22Rv1 (cell line): ENCODE measurements at regions not wholly inside any gene's neighbourhood (a gene's known extent, or its start where the extent isn't known, plus 50 kb on each side); places are given as distances from the start of the nearest gene placed in this dataset.

Experiments
- CTCF ChIP-seq: fragments of 450-650 bp; IDR thresholded peaks from 2 replicates; pipeline ENCODE4 v1.5.1; 2017; ENCODE audit warnings: mild to moderate bottlenecking
- ZFX ChIP-seq: fragments of 450-650 bp; IDR thresholded peaks from 2 replicates; pipeline ENCODE4 v1.6.1; 2017; ENCODE audit warnings: antibody characterized with exemption, borderline replicate concordance

GRCh38 chr3:28847736-28848135, 433.1 kb upstream of the RBMS3 start:
- no peak for TF ChIP-seq CTCF
- TF ChIP-seq ZFX, result no peak
